HepG2 (cell line): ENCODE measurements at regions not wholly inside any gene's neighbourhood (a gene's known extent, or its start where the extent isn't known, plus 50 kb on each side); places are given as distances from the start of the nearest gene placed in this dataset.

Source experiments
- CREB1 ChIP-seq, 2 experiments: fragments of 450-650 bp in 1 of 2; IDR thresholded peaks; 2 replicates each; pipeline ENCODE4 v1.6.1; 2016 to 2017; ENCODE audit warnings: control low read depth in 1 of 2, mild to moderate bottlenecking in 1 of 2, missing compliant biosample characterization in 1 of 2, missing genetic modification characterization in 1 of 2
- GABPB1 ChIP-seq: IDR thresholded peaks from 2 replicates; pipeline ENCODE4 v1.6.1; 2016; ENCODE audit warnings: mild to moderate bottlenecking, missing genetic modification reagents, moderate library complexity, missing compliant biosample characterization
- GLI4 ChIP-seq: sonication (generic); formaldehyde crosslinking; IDR thresholded peaks from 2 replicates; pipeline ENCODE4 v1.5.1; 2020; ENCODE audit warnings: missing genetic modification reagents, mild to moderate bottlenecking, moderate library complexity, borderline replicate concordance
- IRX3 ChIP-seq: sonication (generic); formaldehyde crosslinking; IDR thresholded peaks from 2 replicates; pipeline ENCODE4 v1.8.1; 2023; ENCODE audit warnings: mild to moderate bottlenecking, low read depth, missing genetic modification reagents, borderline replicate concordance
- JUND ChIP-seq: sonication (generic); formaldehyde crosslinking; IDR thresholded peaks from 2 replicates; pipeline ENCODE4 v1.8.0; 2022; ENCODE audit warnings: mild to moderate bottlenecking, missing genetic modification reagents
- MYC ChIP-seq: sonication (generic); formaldehyde crosslinking; IDR thresholded peaks from 2 replicates; pipeline ENCODE4 v1.9.0; 2021; ENCODE audit warnings: missing genetic modification reagents, borderline replicate concordance
- NR2C2 ChIP-seq: sonication (generic); formaldehyde crosslinking; IDR thresholded peaks from 2 replicates; pipeline ENCODE4 v1.4.0; 2020; ENCODE audit warnings: missing genetic modification reagents, mild to moderate bottlenecking, moderate library complexity, borderline replicate concordance
- POLR2G ChIP-seq: fragments of 200-400 bp; formaldehyde crosslinking; IDR thresholded peaks from 2 replicates; pipeline ENCODE4 v1.6.1; 2018; ENCODE audit warnings: mild to moderate bottlenecking, low read depth, low read length, moderate library complexity
- PPARG ChIP-seq: conservative IDR thresholded peaks from 2 replicates; pipeline ENCODE4 v1.6.1; 2016; ENCODE audit warnings: missing biosample characterization, missing genetic modification reagents
- RARA ChIP-seq: IDR thresholded peaks from 2 replicates; pipeline ENCODE4 v1.6.1; 2016; ENCODE audit warnings: missing genetic modification reagents, missing compliant biosample characterization
- SALL1 ChIP-seq: sonication (generic); formaldehyde crosslinking; IDR thresholded peaks from 2 replicates; pipeline ENCODE4 v1.8.0; 2022; ENCODE audit warnings: mild to moderate bottlenecking, missing genetic modification reagents
- SATB2 ChIP-seq: sonication (generic); formaldehyde crosslinking; IDR thresholded peaks from 2 replicates; pipeline ENCODE4 v1.5.0; 2020; ENCODE audit warnings: missing genetic modification reagents
- TBP ChIP-seq: sonication (generic); formaldehyde crosslinking; IDR thresholded peaks from 2 replicates; pipeline ENCODE4 v1.5.0; 2020; ENCODE audit warnings: missing genetic modification reagents
- TFE3 ChIP-seq: IDR thresholded peaks from 2 replicates; pipeline ENCODE4 v1.6.1; 2016
- TGIF2 ChIP-seq: IDR thresholded peaks from 2 replicates; pipeline ENCODE4 v1.6.1; 2016; ENCODE audit warnings: control low read depth, missing compliant biosample characterization
- THYN1 ChIP-seq: sonication (generic); formaldehyde crosslinking; IDR thresholded peaks from 2 replicates; pipeline ENCODE4 v1.8.1; 2023; ENCODE audit warnings: low read depth, mild to moderate bottlenecking, moderate library complexity, missing genetic modification reagents, borderline replicate concordance
- ZFP1 ChIP-seq: IDR thresholded peaks from 2 replicates; pipeline ENCODE4 v1.6.1; 2016
- ZNF333 ChIP-seq: sonication (generic); formaldehyde crosslinking; IDR thresholded peaks from 2 replicates; pipeline ENCODE4 v1.4.0; 2020; ENCODE audit warnings: mild to moderate bottlenecking, missing genetic modification reagents, borderline replicate concordance
- ZNF674 ChIP-seq: sonication (generic); formaldehyde crosslinking; IDR thresholded peaks from 2 replicates; pipeline ENCODE4 v1.5.0; 2020; ENCODE audit warnings: low read depth, mild to moderate bottlenecking, missing genetic modification reagents
- ZSCAN25 ChIP-seq: sonication (generic); formaldehyde crosslinking; IDR thresholded peaks from 2 replicates; pipeline ENCODE4 v1.8.0; 2022; ENCODE audit warnings: mild to moderate bottlenecking, missing genetic modification reagents
- TF ChIP-seq, protein P1 (sequence below): sonication (generic); formaldehyde crosslinking; IDR thresholded peaks from 2 replicates; pipeline ENCODE4 v1.5.0; 2020; ENCODE audit warnings: missing genetic modification reagents
- TF ChIP-seq, protein P2 (sequence below): sonication (generic); formaldehyde crosslinking; IDR thresholded peaks from 2 replicates; pipeline ENCODE4 v1.8.0; 2022; ENCODE audit warnings: missing genetic modification reagents, mild to moderate bottlenecking, borderline replicate concordance
- TF ChIP-seq, protein P3 (sequence below): sonication (generic); formaldehyde crosslinking; IDR thresholded peaks from 2 replicates; pipeline ENCODE4 v1.5.0; 2020; ENCODE audit warnings: missing genetic modification reagents, mild to moderate bottlenecking, borderline replicate concordance
- TF ChIP-seq, protein P4 (sequence below): sonication (generic); formaldehyde crosslinking; IDR thresholded peaks from 2 replicates; pipeline ENCODE4 v1.4.0; 2020; ENCODE audit warnings: missing genetic modification reagents, borderline replicate concordance
- TF ChIP-seq, protein P5 (sequence below): sonication (generic); formaldehyde crosslinking; IDR thresholded peaks from 2 replicates; pipeline ENCODE4 v1.5.0; 2020; ENCODE audit warnings: mild to moderate bottlenecking, missing genetic modification reagents

DNA sequence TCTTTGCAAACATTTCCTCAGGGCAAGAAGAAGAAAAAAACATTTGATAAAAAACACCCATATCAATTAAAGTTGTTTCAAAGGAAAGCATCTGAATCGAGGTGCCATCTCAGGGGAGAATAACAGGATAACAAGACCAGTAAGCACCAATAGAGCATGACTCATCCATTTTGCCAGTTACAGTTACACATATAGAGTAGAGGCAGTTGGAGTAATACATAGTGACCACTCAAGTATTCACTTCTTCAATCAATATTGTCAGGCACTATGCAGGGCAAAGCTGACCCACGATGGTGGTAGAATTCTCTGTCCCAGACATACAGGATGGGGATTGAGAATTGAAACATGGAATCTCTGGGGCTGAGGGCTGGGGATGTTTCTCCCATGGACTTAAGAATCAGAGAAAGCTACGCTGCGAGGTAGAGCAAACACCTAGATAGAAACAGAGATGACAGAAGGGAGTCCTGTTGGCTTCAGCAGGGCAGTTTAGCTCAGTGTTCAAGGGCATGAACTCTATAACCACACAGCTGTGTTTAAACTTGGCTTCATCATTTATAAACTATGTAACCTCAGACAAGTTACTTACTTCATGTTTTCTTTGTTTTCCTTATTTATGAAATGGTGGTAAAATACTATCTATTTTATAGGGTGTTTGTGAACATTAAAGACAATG is 186.4 kb upstream of the NANOGP8 start (continued):
- TF ChIP-seq TFE3 (CRISPR knock-in tag) = no peak
- TF ChIP-seq, protein P1, sequence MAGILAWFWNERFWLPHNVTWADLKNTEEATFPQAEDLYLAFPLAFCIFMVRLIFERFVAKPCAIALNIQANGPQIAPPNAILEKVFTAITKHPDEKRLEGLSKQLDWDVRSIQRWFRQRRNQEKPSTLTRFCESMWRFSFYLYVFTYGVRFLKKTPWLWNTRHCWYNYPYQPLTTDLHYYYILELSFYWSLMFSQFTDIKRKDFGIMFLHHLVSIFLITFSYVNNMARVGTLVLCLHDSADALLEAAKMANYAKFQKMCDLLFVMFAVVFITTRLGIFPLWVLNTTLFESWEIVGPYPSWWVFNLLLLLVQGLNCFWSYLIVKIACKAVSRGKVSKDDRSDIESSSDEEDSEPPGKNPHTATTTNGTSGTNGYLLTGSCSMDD (CRISPR knock-in tag) = no peak
- TF ChIP-seq ZSCAN25 (CRISPR knock-in tag) = no peak
- TF ChIP-seq, protein P2, sequence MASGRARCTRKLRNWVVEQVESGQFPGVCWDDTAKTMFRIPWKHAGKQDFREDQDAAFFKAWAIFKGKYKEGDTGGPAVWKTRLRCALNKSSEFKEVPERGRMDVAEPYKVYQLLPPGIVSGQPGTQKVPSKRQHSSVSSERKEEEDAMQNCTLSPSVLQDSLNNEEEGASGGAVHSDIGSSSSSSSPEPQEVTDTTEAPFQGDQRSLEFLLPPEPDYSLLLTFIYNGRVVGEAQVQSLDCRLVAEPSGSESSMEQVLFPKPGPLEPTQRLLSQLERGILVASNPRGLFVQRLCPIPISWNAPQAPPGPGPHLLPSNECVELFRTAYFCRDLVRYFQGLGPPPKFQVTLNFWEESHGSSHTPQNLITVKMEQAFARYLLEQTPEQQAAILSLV (CRISPR knock-in tag) = no peak
- peak; percentile 64 for TF ChIP-seq RARA (CRISPR knock-in tag)
- no peak for TF ChIP-seq JUND (CRISPR knock-in tag)
- TF ChIP-seq PPARG (CRISPR knock-in tag) = no peak
- TF ChIP-seq, protein P3, sequence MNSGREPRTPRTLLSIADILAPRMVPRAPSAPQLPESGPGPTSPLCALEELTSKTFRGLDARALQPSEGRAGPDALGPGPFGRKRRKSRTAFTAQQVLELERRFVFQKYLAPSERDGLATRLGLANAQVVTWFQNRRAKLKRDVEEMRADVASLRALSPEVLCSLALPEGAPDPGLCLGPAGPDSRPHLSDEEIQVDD (CRISPR knock-in tag) = no peak
- TF ChIP-seq ZFP1 = no peak
- TF ChIP-seq SALL1 (CRISPR knock-in tag) = no peak
- TF ChIP-seq TBP (CRISPR knock-in tag) = no peak
- TF ChIP-seq, protein P4, sequence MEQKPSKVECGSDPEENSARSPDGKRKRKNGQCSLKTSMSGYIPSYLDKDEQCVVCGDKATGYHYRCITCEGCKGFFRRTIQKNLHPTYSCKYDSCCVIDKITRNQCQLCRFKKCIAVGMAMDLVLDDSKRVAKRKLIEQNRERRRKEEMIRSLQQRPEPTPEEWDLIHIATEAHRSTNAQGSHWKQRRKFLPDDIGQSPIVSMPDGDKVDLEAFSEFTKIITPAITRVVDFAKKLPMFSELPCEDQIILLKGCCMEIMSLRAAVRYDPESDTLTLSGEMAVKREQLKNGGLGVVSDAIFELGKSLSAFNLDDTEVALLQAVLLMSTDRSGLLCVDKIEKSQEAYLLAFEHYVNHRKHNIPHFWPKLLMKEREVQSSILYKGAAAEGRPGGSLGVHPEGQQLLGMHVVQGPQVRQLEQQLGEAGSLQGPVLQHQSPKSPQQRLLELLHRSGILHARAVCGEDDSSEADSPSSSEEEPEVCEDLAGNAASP (CRISPR knock-in tag) = no peak
- TF ChIP-seq IRX3 (CRISPR knock-in tag) = no peak
- no peak for TF ChIP-seq SATB2 (CRISPR knock-in tag)
- no peak for TF ChIP-seq THYN1
- no peak for TF ChIP-seq MYC (CRISPR knock-in tag)
- TF ChIP-seq, protein P5, sequence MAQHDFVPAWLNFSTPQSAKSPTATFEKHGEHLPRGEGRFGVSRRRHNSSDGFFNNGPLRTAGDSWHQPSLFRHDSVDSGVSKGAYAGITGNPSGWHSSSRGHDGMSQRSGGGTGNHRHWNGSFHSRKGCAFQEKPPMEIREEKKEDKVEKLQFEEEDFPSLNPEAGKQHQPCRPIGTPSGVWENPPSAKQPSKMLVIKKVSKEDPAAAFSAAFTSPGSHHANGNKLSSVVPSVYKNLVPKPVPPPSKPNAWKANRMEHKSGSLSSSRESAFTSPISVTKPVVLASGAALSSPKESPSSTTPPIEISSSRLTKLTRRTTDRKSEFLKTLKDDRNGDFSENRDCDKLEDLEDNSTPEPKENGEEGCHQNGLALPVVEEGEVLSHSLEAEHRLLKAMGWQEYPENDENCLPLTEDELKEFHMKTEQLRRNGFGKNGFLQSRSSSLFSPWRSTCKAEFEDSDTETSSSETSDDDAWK (CRISPR knock-in tag) = no peak
- TF ChIP-seq CREB1 (IDR thresholded peaks at IDR 0.05) = no peak
- TF ChIP-seq CREB1 (CRISPR knock-in tag; IDR thresholded peaks at IDR 0.05) = no peak
- TF ChIP-seq ZNF674 (CRISPR knock-in tag) = no peak
- TF ChIP-seq GABPB1 (CRISPR knock-in tag) = no peak
- no peak for TF ChIP-seq GLI4
- no peak for TF ChIP-seq POLR2G
- TF ChIP-seq ZNF333 = no peak
- TF ChIP-seq NR2C2 = no peak
- TF ChIP-seq TGIF2 (CRISPR knock-in tag) = no peak
